ENCODE measurements at regions not wholly inside any gene's neighbourhood (a gene's known extent, or its start where the extent isn't known, plus 50 kb on each side); places are given as distances from the start of the nearest gene placed in this dataset.

DNA sequence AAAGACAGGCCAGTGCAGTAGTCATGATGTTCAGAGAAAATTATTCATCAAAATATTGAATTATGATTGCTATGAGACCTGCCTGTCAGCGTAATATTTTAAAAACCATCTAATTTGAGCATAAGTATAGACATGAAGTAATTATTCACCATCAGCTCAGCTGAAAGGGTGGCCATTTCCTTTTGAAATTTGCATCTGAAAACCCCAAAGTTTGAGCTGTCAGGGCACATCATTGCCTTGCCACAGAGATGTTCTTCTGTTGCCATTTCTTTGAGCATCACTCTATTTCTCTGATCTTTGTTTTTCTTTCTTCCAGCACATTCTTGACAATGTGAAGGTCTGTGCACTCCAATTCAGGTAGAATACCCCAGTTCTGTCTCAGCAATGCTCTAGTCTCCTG is 147.5 kb upstream of the RHOBTB1 start:
- TF ChIP-seq, protein P1, sequence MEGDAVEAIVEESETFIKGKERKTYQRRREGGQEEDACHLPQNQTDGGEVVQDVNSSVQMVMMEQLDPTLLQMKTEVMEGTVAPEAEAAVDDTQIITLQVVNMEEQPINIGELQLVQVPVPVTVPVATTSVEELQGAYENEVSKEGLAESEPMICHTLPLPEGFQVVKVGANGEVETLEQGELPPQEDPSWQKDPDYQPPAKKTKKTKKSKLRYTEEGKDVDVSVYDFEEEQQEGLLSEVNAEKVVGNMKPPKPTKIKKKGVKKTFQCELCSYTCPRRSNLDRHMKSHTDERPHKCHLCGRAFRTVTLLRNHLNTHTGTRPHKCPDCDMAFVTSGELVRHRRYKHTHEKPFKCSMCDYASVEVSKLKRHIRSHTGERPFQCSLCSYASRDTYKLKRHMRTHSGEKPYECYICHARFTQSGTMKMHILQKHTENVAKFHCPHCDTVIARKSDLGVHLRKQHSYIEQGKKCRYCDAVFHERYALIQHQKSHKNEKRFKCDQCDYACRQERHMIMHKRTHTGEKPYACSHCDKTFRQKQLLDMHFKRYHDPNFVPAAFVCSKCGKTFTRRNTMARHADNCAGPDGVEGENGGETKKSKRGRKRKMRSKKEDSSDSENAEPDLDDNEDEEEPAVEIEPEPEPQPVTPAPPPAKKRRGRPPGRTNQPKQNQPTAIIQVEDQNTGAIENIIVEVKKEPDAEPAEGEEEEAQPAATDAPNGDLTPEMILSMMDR (IDR thresholded peaks at IDR 0.05; ENCODE audit: insufficient read depth, low read depth, low read length), result no peak
- no peak overlapping the region for H3K4me3 ChIP-seq (ENCODE audit: low read depth, low read length)
- DNase-seq (ENCODE audit: low read depth), result no peak

DNA sequence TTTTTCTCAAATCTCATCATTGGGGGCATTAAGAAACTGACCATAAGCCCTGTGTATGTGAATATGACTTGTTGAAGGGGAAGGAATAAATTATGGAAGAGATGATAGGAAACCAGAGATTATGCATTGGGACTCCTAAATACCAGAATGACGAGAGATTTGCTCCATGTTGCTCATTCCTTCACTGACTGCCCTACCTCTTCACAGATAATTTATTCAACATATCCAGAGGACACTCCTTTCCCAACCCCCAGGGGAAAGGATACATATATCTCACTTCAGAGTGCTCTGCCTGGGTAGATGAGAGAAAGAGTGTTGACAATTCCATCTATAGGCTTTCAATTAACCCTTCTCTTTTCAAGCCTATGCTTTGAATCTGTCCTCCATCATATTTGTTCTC is 145.3 kb upstream of the RHOBTB1 start:
- DNase-seq (ENCODE audit: low read depth), result no peak
- TF ChIP-seq, protein P1 (IDR thresholded peaks at IDR 0.05; ENCODE audit: insufficient read depth, low read depth, low read length), result no peak
- no peak overlapping the region for H3K4me3 ChIP-seq (ENCODE audit: low read depth, low read length)

DNA sequence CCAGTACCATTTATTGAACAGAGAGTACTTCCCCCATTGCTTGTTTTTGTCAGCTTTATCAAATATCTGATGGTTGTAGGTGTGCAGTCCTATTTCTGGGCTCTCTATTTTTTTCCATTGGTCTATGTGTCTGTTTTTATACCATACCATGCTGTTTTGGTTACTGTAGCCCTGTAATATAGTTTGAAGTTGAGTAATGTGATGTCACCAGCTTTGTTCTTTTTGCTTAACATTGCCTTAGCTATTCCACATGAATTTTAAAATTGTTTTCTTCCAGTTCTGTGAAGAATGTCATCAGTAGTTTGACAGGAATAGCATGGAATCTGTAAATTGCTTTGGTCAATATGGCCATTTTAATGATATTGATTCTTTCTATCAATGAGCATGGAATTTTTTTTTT is 140.5 kb upstream of the RHOBTB1 start:
- no peak for DNase-seq (ENCODE audit: low read depth)
- no peak overlapping the region for H3K4me3 ChIP-seq (ENCODE audit: low read depth, low read length)
- TF ChIP-seq, protein P1 (IDR thresholded peaks at IDR 0.05; ENCODE audit: insufficient read depth, low read depth, low read length), result no peak

DNA sequence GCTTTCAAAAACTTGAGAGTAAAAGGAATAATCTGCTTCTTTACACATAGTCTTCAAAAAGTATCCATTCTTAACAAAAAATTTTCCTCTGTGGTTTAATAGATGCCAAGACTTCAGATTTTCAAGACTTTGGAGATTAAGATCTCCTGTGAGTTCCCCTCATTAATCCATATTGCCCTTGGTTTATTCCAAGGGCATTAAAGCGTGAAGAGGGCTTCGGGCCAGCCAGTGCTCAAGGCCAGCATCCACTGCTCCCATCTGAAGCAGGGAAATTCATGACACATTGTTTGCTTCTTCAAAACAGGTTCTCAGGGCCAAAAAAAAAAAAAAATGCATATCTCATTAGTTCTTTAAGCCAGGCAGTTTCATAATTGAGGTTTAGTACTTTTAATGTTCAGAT is 137.3 kb upstream of the RHOBTB1 start:
- H3K4me3 ChIP-seq (ENCODE audit: low read depth, low read length), result no peak overlapping the region
- TF ChIP-seq, protein P1 (IDR thresholded peaks at IDR 0.05; ENCODE audit: insufficient read depth, low read depth, low read length), result no peak
- no peak for DNase-seq (ENCODE audit: low read depth)

DNA sequence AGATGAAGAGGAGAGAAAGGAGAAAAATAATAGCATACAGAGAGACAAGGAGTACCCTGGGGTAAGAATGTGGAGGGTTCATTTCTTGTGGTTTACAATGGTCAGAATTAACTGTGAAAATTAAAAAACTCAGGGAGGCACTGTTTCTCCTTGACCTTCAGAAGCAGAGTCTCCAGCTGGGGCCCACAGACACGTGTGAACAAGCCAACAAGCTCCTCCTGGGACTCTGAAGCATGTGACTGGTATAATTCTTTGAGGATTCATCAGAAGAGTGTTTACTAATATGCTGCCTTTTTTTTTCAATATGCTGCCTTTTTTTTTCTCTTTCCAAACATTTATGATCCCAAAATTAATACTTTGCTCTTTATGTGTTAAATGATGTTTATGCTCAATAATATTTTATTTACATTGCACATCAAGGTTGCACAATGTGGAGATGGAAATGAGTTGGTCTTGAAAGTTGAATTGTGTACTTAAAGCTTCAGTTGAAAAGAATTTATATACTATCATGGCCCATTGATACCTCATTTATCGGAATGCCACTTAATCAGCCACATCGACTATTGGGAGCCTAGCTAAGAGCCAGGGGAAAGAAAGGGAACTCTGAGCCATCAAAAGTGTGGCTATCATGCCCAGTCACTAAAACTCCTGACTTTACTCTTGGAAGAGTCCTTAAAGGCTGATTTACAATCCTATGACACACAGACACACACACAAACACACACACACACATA is 134.7 kb upstream of the RHOBTB1 start:
- TF ChIP-seq, protein P1 (IDR thresholded peaks at IDR 0.05; ENCODE audit: insufficient read depth, low read depth, low read length), result no peak
- no peak overlapping the region for H3K4me3 ChIP-seq (ENCODE audit: low read depth, low read length)
- peak; percentile 39 for DNase-seq (ENCODE audit: low read depth)

DNA sequence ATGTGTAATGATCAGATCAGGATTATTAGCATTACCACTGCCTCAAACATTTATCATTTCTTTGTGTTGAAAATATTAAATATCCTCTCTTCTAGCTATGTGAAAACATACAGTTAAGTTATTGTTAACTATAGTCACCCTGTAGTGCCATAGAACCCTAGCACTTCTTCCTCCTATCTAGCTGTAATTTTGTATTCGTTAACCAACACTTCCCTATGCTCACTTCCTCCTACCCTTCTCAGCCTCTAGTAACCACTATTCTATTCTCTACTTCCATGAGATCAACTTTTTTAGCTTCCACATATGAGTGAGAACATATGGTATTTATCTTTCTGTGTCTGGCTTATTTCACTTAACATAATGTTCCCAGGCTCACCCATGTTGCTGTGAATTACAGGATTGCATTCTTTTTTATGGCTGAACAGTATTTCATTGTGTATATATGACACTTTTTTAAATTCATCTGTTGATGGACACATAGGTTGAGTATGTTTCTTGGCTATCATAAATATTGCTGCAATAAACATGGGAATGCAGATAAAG is 132.7 kb upstream of the RHOBTB1 start:
- DNase-seq (ENCODE audit: low read depth), result peak; percentile 47
- TF ChIP-seq, protein P1 (IDR thresholded peaks at IDR 0.05; ENCODE audit: insufficient read depth, low read depth, low read length), result no peak
- no peak overlapping the region for H3K4me3 ChIP-seq (ENCODE audit: low read depth, low read length)

All from fibroblast of villous mesenchyme (primary cell).